Hypothalamus (tissue), 51 donors: ENCODE measurements at regions not wholly inside any gene's neighbourhood (a gene's known extent, or its start where the extent isn't known, plus 50 kb on each side); places are given as distances from the start of the nearest gene placed in this dataset.

ENCODE experiments used
- DNase-seq, 51 donors: peaks; one replicate each; lab custom pipeline; 2025; lab: John Stamatoyannopoulos, UW

DNA sequence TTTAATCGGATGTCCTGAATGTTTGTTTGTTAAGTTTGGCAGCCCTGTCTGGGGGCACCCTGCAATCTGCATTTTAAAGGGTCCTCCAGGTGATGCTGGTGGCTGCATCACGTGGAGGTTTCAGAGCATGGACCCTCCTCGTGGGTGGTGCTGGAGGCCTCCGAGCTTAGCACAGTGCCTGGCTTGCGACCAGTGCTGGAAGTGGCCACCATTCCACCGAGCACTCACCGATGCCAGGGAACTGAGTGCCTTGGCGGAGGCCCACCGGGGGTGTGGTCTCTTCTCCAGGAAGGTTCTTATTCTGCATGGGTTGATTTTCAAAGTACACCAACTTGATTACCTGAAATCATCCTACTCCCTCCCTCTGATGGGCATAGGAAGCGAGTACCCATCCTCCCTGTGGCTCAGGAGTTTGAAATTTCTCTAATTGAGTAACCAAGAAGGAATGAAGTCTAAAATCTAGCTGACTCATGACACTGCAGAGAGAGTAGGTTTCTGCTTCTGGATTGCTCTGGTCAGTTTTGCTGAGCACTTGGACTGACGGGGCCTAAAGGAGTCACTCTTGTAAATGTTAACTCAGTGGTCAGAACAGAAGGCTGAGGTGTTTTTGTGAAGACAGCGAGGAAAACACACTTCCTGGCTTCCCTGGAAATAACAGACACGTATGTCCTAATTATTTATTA is 58.1 kb upstream of the SLC66A3 start:
- peak in 3 of 51 donors; percentile 8 to 21 (median 8) for DNase-seq

DNA sequence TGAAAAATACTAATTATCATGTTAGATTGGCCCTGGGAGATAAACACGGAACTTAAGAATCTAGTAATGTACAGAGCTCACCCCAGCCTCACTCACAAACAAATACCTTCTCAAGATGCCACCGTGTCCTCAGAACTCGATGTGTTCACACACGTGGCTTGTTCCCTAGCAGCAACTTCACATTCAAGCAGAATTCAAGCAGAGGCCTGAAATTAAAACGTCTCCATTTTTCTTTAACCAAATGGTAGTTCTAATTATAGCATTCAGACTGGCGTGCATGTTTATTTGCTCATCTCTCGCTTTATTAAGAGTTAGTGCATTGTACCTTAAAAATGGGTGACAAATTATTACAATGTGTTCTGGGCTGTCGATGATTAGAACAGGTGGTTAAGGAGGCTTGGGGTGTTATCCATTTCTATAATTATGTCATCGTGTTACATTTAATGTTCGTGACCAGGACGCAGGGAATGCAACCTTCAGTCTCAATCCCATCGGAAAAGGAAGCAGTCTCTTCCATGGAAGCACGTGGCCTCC is 57.3 kb upstream of the SLC66A3 start:
- DNase-seq: no peak

DNA sequence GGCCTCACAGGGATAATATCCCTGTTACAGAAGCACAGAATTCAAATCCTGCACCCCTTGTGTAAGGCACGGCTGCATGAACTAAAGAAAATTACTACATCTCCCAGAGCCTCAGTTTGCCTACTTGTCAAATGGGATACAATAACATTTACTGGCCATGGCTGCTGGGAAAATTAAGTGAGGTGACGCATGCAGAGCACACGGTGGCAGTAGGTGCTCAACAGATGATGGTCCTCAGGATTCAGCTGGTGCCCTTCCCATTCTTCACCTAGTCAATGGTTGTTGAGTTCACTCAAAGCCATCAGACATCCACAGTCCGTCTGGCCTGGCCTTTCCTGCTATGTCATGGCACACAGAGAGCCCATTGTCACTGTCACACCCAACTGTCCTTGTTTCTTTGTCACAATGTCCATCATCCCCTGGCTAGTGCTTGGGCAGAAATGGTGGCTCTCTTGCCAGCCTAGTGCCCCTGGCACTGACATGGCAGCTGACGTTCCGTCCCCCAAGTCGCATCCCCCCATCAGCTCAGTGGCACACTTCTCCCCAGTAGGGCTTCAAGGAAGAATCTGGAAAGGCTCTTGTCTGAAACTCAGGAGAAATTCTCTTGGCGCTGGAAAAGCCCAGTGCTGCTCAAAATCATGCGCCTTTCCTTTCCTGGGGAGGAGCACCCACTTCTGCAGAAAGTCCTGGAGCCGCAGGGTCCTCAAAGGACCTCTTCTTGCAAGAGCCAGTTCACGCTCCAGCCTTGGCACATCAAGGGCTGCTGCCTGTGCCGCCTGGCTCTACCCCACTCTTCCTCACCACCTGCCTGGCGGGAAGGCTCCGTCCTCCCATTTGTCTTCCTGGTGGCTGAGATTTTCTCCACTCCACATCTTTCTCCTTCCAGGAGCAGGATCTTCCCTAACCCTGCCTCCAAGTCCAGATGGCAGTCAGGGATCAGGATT is 55.9 kb upstream of the SLC66A3 start:
- peak in 2 of 51 donors; percentile 11 to 18 for DNase-seq

DNA sequence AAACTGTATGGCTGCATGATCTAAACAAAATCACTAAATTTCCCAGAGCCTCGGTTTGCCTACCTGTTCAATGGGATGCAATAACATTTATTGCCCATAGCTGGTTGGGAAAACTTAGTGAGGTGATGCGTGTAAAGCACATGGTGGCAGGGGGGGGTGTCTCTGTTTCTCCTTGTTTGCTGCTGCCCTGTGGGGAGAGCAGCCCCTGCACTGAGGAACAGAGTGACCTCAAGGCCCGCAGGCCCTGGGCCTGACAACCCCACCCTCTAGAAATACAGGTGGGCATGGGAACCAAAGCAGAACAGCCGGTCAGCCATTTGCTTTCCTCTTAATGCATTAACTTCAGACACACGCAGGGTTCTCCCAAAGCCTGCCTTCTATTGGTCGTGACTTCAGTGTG is 55.1 kb upstream of the SLC66A3 start:
- DNase-seq: no peak

DNA sequence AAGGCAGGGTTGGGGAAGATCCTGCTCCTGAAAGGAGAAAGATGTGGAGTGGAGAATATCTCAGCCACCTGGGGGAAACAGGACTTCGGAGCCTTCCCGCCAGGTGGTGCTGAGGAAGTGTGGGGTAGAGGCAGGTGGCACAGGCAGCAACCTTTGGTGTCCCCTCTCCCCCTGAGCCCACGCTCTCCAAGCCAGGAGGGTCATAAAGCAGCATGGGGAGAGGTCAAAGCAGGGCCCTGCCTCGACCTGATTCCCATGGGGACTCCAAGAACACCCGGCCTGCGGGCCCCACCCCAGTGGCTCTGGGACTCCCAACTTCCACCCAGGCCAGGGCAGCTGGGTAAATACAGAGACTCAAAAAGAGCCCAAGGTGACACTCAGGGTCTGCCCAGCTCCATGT is 54.3 kb upstream of the SLC66A3 start:
- no peak for DNase-seq

DNA sequence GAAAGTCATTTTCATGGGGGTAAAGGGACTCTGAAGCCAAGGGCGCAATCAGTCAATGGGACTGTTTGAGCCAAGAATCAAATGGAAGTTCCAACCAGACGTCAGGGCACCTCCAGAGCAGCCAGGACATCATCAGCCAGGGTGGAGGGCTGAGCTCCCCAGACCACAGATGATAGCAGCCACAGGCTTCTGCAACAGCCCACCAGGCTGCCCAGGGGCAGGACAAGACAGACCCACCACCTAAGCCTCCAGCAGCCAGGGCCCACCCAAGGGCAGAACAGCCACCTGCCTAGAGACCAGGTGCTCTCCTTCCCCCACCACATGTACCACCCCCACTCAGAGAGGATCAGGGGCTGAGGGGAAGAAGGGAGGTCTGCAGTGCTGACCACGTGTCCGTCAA is 53.8 kb upstream of the SLC66A3 start:
- no peak for DNase-seq

DNA sequence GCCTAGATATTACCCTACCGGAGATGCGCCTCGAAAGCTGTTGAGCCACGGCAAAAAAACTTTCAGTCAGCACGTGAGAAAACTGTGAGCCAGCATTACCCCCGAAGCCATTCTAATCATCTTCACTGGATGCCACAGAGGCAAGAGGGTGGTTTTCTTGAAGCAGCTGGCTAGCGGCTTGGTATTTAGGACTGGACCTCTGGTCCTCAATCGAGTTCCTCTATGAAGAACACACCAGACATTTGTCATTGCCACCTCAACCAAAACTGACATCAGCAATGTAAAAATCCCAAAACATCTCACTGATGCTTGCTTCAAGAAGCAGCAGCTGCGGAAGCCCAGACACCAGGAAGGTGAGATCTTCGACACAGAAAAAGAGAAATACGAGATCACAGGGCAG is 52.8 kb upstream of the SLC66A3 start:
- no peak for DNase-seq

DNA sequence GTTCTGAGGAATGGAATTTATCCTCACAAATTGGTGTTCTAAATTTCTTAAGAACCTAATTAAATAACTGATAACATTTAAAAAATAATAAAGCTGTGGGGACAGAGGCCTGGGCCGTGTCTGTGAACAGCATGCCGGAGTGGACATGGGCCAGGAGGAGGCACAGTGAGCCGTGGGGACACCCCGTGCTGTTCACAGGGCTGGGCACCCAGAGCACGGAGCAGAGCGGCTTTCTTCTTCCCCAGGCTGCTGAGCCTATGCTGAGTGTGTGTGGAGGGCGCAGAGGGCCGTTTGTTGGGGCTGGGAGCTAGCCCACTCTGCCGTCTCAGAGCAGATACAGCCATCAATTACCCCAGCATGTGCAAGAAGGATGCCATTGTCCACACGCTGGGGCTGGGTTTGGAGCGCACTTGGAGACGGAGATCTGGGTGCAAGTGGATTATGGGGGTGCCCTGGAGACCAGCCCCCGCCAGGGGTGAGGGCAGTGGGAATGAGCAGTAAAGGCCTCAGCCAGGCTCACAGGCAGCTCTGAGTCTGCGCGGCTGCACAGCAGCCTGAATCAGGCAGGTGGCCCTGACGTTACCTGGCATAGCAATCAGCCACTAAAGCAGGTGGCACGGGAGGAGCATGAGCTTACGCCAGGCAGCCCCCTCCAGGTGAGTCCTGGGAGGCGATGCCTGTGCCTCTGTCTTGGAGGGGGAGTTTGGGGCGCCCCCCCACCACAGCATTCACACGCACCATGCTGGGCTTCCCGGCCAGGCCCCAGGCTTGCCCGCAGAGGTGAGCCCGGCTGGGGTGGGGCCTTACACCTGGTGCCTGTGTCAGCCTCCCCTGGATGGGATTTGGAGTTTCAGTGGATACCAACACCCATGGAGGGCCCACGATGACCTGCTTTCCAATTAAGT is 52.1 kb upstream of the SLC66A3 start:
- no peak for DNase-seq

DNA sequence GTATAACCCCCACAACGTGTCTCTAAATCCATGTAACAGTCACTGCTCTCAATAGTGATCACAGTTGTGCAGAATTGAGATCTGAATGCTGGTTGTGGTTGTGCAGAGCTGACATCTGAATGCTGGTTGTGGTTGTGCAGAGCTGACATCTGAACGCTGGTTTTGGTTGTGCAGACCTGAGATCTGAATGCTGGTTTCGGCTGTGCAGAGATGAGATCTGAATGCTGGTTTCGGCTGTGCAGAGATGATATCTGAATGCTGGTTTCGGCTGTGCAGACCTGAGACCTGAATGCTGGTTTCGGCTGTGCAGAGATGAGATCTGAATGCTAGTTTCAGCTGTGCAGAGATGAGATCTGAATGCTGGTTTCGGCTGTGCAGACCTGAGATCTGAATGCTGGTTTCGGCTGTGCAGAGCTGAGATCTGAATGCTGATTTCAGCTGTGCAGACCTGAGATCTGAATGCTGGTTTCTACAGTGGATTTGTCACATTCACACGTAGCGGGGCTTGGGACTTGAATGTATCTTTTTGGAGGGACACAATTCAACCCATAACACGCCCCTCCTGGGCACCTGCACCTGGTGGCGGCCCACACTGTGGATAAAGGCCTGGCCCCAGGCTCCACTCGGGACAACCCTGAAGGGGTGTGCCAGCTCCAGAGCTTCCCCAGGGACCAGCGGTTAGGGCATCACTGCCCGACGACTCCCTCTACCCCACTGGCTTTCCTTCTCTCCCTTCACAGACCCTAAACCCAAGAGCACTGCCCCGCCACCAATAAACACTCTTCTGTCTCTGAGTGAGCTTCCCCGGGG is 51.1 kb upstream of the SLC66A3 start:
- peak in 1 of 51 donors; percentile 39 for DNase-seq

DNA sequence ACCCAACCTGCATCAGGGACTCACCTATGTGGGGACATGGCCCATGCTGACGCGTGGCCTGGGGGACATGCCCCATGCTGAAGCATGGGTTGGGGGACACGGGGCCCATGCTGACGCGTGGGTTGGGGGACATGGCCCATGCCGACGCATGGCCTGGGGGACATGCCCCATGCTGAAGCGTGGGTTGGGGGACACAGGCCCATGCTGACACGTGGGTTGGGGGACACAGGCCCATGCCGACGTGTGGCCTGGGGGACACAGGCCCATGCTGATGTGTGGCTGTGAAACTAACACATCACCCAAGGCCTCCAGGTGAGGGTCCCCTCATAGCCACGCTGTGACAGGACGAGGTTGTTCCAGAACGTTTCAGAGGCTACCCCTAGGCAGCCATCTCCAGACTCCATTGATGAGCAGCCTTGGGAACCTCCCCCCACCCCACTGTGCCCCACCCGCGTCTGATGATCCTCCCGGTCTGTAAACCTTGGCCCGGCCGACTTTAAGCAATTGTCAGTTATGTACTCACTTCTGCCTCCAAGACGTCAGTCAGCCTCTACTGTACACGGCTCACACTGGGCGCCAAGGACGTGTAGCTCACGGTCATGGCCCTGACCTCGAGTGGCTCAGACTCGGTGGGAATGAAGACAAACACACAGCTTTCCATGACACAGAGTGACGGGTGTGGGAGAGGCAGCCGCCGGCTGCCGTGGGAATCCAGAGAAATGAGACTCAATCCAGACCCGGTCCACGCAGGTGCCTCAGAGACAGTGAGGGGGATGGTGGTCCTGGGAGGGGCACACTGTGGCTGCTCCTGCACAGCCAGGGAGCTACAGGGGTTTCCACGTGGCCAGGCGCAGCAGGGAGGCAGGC is 50.2 kb upstream of the SLC66A3 start:
- DNase-seq: no peak
